Brain microvascular endothelial cell (primary cell): ENCODE measurements at regions not wholly inside any gene's neighbourhood (a gene's known extent, or its start where the extent isn't known, plus 50 kb on each side); places are given as distances from the start of the nearest gene placed in this dataset.

Source experiments
- DNase-seq: peaks from one replicate; pipeline ENCODE4 v3.0.0-alpha.2; 2020
- H3K27ac ChIP-seq: fragments of 250-450 bp; sonication (Bioruptor Pico); 2 replicates; pipeline ENCODE4 v1.5.1; 2020; ENCODE audit warnings: mild to moderate bottlenecking, moderate library complexity
- H3K27me3 ChIP-seq: fragments of 250-450 bp; sonication (Bioruptor Pico); replicated peaks from 2 replicates; pipeline ENCODE4 v1.5.1; 2020; ENCODE audit warnings: mild to moderate bottlenecking
- H3K36me3 ChIP-seq: fragments of 250-450 bp; sonication (Bioruptor Pico); replicated peaks from 2 replicates; pipeline ENCODE4 v1.5.1; 2020; ENCODE audit warnings: mild to moderate bottlenecking
- H3K4me3 ChIP-seq: 2 replicates; pipeline ENCODE4 v1.5.1; 2011; ENCODE audit warnings: low read depth, mild to moderate bottlenecking, control low read depth, low read length, moderate library complexity
- in situ Hi-C: cut with HindIII; loops from 2 replicates; pipeline ENCODE4 v1.10.0; 2017; ENCODE audit warnings: low sequenced_read_pairs, low pct_ligation_motif_present
- TF ChIP-seq, protein P1 (sequence below): IDR thresholded peaks from 2 replicates; pipeline ENCODE4 v1.5.1; 2011; ENCODE audit warnings: low read depth, mild to moderate bottlenecking, moderate library complexity, low read length, control low read depth, inconsistent platforms; ENCODE audit errors: missing control alignments

DNA sequence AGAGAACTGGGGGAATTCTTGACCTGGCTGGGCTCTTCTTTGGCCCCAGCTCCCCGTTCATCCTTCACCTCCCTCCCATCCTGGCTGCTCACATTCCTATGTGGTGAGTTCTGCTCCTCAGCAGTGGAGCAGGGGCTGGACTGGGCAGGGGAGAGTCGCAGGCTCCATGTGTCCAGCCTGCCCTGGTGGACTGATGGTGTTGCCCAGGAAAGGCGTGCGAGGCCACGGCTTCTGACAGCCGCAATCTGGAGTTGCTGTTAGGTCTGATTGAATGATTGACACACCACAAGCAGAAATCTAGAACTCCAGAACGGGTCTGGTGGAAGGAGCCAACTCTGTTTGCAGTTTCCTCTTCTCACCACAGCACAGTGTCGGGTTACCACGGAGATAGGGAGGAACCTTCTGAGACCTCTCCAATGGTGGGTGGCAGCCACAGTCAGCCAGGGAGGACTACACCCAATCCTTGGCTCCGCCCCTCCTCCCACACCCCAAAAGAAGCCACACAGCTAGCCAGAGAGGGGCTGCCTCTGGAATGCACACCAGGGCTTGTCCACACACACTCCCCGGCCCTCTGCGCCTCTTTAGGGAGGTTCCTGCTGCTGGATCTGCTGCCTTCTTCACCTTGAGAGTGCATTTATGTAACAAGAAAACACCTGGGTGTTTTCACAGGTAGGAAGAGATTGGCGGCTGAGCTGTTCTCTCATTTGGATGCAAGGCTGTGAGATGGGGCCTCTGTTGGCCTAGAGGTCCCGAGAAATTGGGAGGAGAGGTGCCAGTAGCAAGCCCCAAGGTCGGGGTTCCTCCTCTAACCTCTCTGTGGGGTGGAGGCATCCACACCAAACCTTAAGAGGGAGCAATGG, 56.4 kb upstream of the CD44 start:
- DNase-seq, result peak; percentile 89
- Histone ChIP-seq H3K27me3 (no peaks in the 10 kb centered on the region), H3K27ac (peak overlapping the region; percentile 95), H3K36me3 (no peaks in the 10 kb centered on the region), H3K4me3 (peak overlapping the region; percentile 9)
- in situ Hi-C loops, result no loop called here
- TF ChIP-seq, protein P1, sequence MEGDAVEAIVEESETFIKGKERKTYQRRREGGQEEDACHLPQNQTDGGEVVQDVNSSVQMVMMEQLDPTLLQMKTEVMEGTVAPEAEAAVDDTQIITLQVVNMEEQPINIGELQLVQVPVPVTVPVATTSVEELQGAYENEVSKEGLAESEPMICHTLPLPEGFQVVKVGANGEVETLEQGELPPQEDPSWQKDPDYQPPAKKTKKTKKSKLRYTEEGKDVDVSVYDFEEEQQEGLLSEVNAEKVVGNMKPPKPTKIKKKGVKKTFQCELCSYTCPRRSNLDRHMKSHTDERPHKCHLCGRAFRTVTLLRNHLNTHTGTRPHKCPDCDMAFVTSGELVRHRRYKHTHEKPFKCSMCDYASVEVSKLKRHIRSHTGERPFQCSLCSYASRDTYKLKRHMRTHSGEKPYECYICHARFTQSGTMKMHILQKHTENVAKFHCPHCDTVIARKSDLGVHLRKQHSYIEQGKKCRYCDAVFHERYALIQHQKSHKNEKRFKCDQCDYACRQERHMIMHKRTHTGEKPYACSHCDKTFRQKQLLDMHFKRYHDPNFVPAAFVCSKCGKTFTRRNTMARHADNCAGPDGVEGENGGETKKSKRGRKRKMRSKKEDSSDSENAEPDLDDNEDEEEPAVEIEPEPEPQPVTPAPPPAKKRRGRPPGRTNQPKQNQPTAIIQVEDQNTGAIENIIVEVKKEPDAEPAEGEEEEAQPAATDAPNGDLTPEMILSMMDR, result no peak

DNA sequence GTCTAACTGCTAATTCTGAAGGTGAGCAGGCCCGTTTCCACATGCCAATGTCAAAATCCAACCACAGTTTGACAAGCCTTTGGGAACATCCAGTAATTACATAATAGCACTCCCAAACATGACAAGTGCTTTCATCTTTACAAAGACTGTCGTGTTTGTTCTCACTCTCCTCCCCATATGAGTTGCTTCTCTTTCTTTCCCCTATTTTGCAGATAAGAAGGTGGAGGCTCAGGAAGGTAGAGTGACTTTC, 55.9 kb upstream of the CD44 start:
- Histone ChIP-seq H3K36me3 (no peaks in the 10 kb centered on the region), H3K4me3 (no peak overlapping the region), H3K27ac (peak overlapping the region; percentile 95), H3K27me3 (no peaks in the 10 kb centered on the region)
- in situ Hi-C loops, result no loop called here
- DNase-seq, result no peak
- TF ChIP-seq, protein P1, result no peak

DNA sequence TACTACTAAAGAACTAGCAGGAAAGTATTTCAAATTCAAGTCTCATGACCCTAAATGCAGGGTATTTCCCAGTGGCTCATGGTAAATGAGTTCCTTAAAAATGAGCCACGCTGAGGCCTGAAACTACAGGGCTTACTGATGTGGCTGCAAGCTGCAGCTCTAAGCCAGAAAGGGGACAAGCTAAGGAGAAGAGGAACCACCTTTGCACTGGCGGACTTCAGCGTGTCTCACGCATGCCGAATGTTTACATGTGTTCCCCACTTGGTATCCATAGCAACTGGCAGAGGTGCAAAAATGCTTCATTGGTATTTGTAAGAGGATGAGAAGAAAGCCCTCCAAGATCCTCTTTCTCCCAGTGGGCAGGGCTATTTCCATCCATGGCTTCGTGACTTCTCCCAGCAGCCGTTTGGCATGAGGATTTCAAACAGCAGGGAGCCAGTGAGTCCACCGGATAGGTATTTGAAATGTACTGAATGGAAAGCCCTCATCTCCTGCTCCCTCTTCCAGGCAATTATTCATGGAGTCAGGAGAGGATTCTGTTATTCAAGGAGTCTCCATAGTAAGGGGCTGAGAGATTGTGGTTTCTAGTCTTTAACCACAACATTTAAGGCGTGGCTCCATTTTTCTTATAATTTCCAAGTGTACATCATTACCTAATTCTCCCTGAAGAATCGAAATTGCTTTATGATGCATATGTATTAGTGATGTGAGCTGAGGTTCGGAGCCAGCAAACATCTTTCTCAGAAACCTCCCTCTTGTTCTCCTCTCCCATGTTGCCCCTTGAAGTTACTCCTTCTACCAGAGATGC, 55.3 kb upstream of the CD44 start:
- H3K27ac ChIP-seq, result peak overlapping the region; percentile 95
- DNase-seq, result peak; percentile 99
- H3K4me3 ChIP-seq, result no peak overlapping the region
- in situ Hi-C loops, result no loop called here
- TF ChIP-seq, protein P1, result no peak
- H3K36me3 ChIP-seq, result no peaks in the 10 kb centered on the region
- H3K27me3 ChIP-seq, result no peaks in the 10 kb centered on the region

DNA sequence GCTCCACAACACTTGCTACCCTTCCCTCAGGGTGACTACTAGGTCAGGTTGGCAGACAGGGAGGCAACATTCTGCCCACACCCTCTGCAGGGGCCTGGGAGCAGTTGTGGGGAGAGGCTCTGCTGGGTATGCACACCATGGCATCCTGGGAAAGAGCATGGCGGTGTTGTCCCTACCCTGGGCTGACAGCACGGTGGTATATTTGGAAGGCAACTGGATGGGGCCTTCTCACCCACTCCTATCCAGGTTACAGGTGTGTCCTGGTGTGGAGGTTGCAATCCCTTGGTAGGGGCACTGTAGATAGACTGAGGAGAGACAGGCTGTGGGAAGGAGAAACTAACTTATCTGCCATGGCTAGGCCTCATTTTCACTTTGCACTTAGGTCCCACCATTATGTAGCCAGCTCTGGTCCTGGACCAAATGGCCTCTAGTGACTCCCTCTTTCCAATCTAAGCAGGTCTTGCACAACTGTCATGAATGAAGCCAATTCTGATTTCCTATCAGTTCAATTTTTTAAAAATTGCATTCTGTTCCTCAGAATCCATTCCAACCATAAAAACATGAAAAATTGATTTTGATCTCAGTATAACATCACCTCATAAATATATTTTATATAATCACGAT, 54.0 kb upstream of the CD44 start:
- Histone ChIP-seq H3K4me3 (no peak overlapping the region), H3K27me3 (no peaks in the 10 kb centered on the region), H3K36me3 (no peaks in the 10 kb centered on the region), H3K27ac (no peak overlapping the region)
- TF ChIP-seq, protein P1, result no peak
- in situ Hi-C loops, result no loop called here
- DNase-seq, result no peak

DNA sequence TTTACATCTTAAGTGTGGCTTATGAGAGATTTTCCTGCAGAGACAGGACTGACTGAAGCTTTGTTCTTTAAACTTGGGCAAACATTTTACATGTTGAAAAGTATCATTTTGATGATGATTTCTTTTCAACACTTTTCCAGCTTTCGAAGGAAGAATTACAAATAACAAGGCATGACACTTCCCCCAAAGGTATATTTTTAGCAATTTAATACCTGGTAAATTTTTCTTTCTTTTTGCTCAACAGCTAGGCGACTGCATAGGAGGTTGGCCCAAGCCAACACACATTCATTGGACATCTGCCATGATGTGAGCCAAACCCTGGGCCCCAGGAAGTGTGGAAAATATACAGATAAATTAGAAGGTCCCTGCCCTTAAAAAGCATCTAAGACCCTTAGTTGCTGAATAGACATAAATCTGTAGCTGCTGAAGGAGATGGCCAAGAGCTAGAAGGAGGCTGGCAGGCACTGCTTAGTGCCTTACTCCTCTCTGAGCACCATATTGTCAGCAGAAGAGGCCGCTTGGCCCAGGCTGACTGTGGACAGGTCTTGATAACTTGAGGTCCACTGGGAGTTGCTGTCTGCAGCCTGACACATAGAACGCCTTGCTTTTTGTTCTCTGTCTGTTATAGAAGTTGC, 53.3 kb upstream of the CD44 start:
- in situ Hi-C loops, result no loop called here
- TF ChIP-seq, protein P1, result no peak
- Histone ChIP-seq H3K36me3 (no peaks in the 10 kb centered on the region), H3K27ac (no peak overlapping the region), H3K27me3 (no peaks in the 10 kb centered on the region), H3K4me3 (no peak overlapping the region)
- no peak for DNase-seq
